ENCODE measurements at regions not wholly inside any gene's neighbourhood (a gene's known extent, or its start where the extent isn't known, plus 50 kb on each side); places are given as distances from the start of the nearest gene placed in this dataset.

- no peaks in the 10 kb centered on the region for H3K4me1 ChIP-seq (ENCODE audit: control insufficient read depth, insufficient read depth, low read length)
- H3K9me3 ChIP-seq (ENCODE audit: control insufficient read depth, insufficient read depth, low read length): no peaks in the 10 kb centered on the region
- DNase-seq (ENCODE audit: low read depth in 4 of 6, low spot score in 6 of 6): no peak
- no peak overlapping the region for H3K27ac ChIP-seq (ENCODE audit: low read depth, low read length)
- H3K4me3 ChIP-seq (ENCODE audit: low read depth, low read length): no peak overlapping the region
- H3K27me3 ChIP-seq (ENCODE audit: control insufficient read depth, insufficient read depth, low read length): no peaks in the 10 kb centered on the region
- no peaks in the 10 kb centered on the region for H3K36me3 ChIP-seq (ENCODE audit: control insufficient read depth, insufficient read depth, low read length)
- 54% methylated on average over 4 of the region's 4 CpGs for WGBS (ENCODE audit: insufficient coverage)
Observed at GRCh38 chr2:145186303-145186702, 666.4 kb upstream of the ZEB2 start.

GRCh38 chr2:145185696-145186095 lies 665.8 kb upstream of the ZEB2 start:
- no peak overlapping the region for H3K27ac ChIP-seq (ENCODE audit: low read depth, low read length)
- no peak for DNase-seq (ENCODE audit: low read depth in 4 of 6, low spot score in 6 of 6)
- H3K4me1 ChIP-seq (ENCODE audit: control insufficient read depth, insufficient read depth, low read length): no peaks in the 10 kb centered on the region
- H3K27me3 ChIP-seq (ENCODE audit: control insufficient read depth, insufficient read depth, low read length): no peaks in the 10 kb centered on the region
- H3K9me3 ChIP-seq (ENCODE audit: control insufficient read depth, insufficient read depth, low read length): no peaks in the 10 kb centered on the region
- no peak overlapping the region for H3K4me3 ChIP-seq (ENCODE audit: low read depth, low read length)
- no CpG with 5 or more reads among the region's 3 CpGs for WGBS (ENCODE audit: insufficient coverage)
- no peaks in the 10 kb centered on the region for H3K36me3 ChIP-seq (ENCODE audit: control insufficient read depth, insufficient read depth, low read length)

GRCh38 chr2:145184741-145185651 lies 665.1 kb upstream of the ZEB2 start:
- H3K27ac ChIP-seq (ENCODE audit: low read depth, low read length): no peak overlapping the region

GRCh38 chr2:145169285-145169684 lies 649.4 kb upstream of the ZEB2 start:
- Histone ChIP-seq H3K36me3 (ENCODE audit: control insufficient read depth, insufficient read depth, low read length) (no peaks in the 10 kb centered on the region), H3K4me3 (ENCODE audit: low read depth, low read length) (no peak overlapping the region), H3K9me3 (ENCODE audit: control insufficient read depth, insufficient read depth, low read length) (no peaks in the 10 kb centered on the region), H3K4me1 (ENCODE audit: control insufficient read depth, insufficient read depth, low read length) (no peaks in the 10 kb centered on the region), H3K27ac (ENCODE audit: low read depth, low read length) (no peak overlapping the region), H3K27me3 (ENCODE audit: control insufficient read depth, insufficient read depth, low read length) (no peaks in the 10 kb centered on the region)
- DNase-seq (ENCODE audit: low read depth in 4 of 6, low spot score in 6 of 6): peak in 1 of 6 donors; percentile 76
- 50% methylated on average over 2 of the region's 2 CpGs for WGBS (ENCODE audit: insufficient coverage)

More at GRCh38 chr2:145184741-145185651, 665.1 kb upstream of the ZEB2 start:
- Histone ChIP-seq H3K4me3 (ENCODE audit: low read depth, low read length) (no peak overlapping the region), H3K27me3 (ENCODE audit: control insufficient read depth, insufficient read depth, low read length) (no peaks in the 10 kb centered on the region), H3K4me1 (ENCODE audit: control insufficient read depth, insufficient read depth, low read length) (no peaks in the 10 kb centered on the region), H3K9me3 (ENCODE audit: control insufficient read depth, insufficient read depth, low read length) (no peaks in the 10 kb centered on the region), H3K36me3 (ENCODE audit: control insufficient read depth, insufficient read depth, low read length) (no peaks in the 10 kb centered on the region)
- no peak for DNase-seq (ENCODE audit: low read depth in 4 of 6, low spot score in 6 of 6)
- WGBS (ENCODE audit: insufficient coverage): 50% methylated on average over 1 of the region's 5 CpGs

- no peak overlapping the region for H3K27ac ChIP-seq (ENCODE audit: low read depth, low read length)
- H3K36me3 ChIP-seq (ENCODE audit: control insufficient read depth, insufficient read depth, low read length): no peaks in the 10 kb centered on the region
- WGBS (ENCODE audit: insufficient coverage): 96% methylated on average over 4 of the region's 5 CpGs
- no peaks in the 10 kb centered on the region for H3K9me3 ChIP-seq (ENCODE audit: control insufficient read depth, insufficient read depth, low read length)
- no peaks in the 10 kb centered on the region for H3K4me1 ChIP-seq (ENCODE audit: control insufficient read depth, insufficient read depth, low read length)
- no peak overlapping the region for H3K4me3 ChIP-seq (ENCODE audit: low read depth, low read length)
- no peak for DNase-seq (ENCODE audit: low read depth in 4 of 6, low spot score in 6 of 6)
- H3K27me3 ChIP-seq (ENCODE audit: control insufficient read depth, insufficient read depth, low read length): no peaks in the 10 kb centered on the region
Observed at GRCh38 chr2:145168091-145168490, 648.2 kb upstream of the ZEB2 start.

GRCh38 chr2:145166731-145167302 lies 646.9 kb upstream of the ZEB2 start:
- H3K9me3 ChIP-seq (ENCODE audit: control insufficient read depth, insufficient read depth, low read length): no peaks in the 10 kb centered on the region
- no peak for DNase-seq (ENCODE audit: low read depth in 4 of 6, low spot score in 6 of 6)
- H3K4me1 ChIP-seq (ENCODE audit: control insufficient read depth, insufficient read depth, low read length): no peaks in the 10 kb centered on the region
- no peak overlapping the region for H3K4me3 ChIP-seq (ENCODE audit: low read depth, low read length)
- H3K27me3 ChIP-seq (ENCODE audit: control insufficient read depth, insufficient read depth, low read length): no peaks in the 10 kb centered on the region
- H3K27ac ChIP-seq (ENCODE audit: low read depth, low read length): no peak overlapping the region
- H3K36me3 ChIP-seq (ENCODE audit: control insufficient read depth, insufficient read depth, low read length): no peaks in the 10 kb centered on the region

GRCh38 chr2:145161656-145162055 lies 641.7 kb upstream of the ZEB2 start:
- Histone ChIP-seq H3K27me3 (ENCODE audit: control insufficient read depth, insufficient read depth, low read length) (no peaks in the 10 kb centered on the region), H3K4me1 (ENCODE audit: control insufficient read depth, insufficient read depth, low read length) (no peaks in the 10 kb centered on the region), H3K4me3 (ENCODE audit: low read depth, low read length) (no peak overlapping the region), H3K9me3 (ENCODE audit: control insufficient read depth, insufficient read depth, low read length) (no peaks in the 10 kb centered on the region), H3K36me3 (ENCODE audit: control insufficient read depth, insufficient read depth, low read length) (no peaks in the 10 kb centered on the region), H3K27ac (ENCODE audit: low read depth, low read length) (no peak overlapping the region)
- 100% methylated on average over 1 of the region's 2 CpGs for whole genome bisulfite sequencing (ENCODE audit: insufficient coverage)
- no peak for DNase-seq (ENCODE audit: low read depth in 4 of 6, low spot score in 6 of 6)

GRCh38 chr2:145160855-145161254 lies 640.9 kb upstream of the ZEB2 start:
- H3K36me3 ChIP-seq (ENCODE audit: control insufficient read depth, insufficient read depth, low read length): no peaks in the 10 kb centered on the region
- no peak for DNase-seq (ENCODE audit: low read depth in 4 of 6, low spot score in 6 of 6)
- no peaks in the 10 kb centered on the region for H3K4me1 ChIP-seq (ENCODE audit: control insufficient read depth, insufficient read depth, low read length)
- no peaks in the 10 kb centered on the region for H3K9me3 ChIP-seq (ENCODE audit: control insufficient read depth, insufficient read depth, low read length)
- WGBS (ENCODE audit: insufficient coverage): 100% methylated on average over 1 of the region's 1 CpG
- H3K27ac ChIP-seq (ENCODE audit: low read depth, low read length): no peak overlapping the region
- H3K27me3 ChIP-seq (ENCODE audit: control insufficient read depth, insufficient read depth, low read length): no peaks in the 10 kb centered on the region
- no peak overlapping the region for H3K4me3 ChIP-seq (ENCODE audit: low read depth, low read length)

GRCh38 chr2:145159676-145160075 lies 639.8 kb upstream of the ZEB2 start:
- WGBS (ENCODE audit: insufficient coverage): 61% methylated on average over 2 of the region's 2 CpGs
- no peak for DNase-seq (ENCODE audit: low read depth in 4 of 6, low spot score in 6 of 6)

More at GRCh38 chr2:145159676-145160075, 639.8 kb upstream of the ZEB2 start:
- Histone ChIP-seq H3K36me3 (ENCODE audit: control insufficient read depth, insufficient read depth, low read length) (no peaks in the 10 kb centered on the region), H3K4me3 (ENCODE audit: low read depth, low read length) (no peak overlapping the region), H3K27me3 (ENCODE audit: control insufficient read depth, insufficient read depth, low read length) (no peaks in the 10 kb centered on the region), H3K27ac (ENCODE audit: low read depth, low read length) (no peak overlapping the region), H3K4me1 (ENCODE audit: control insufficient read depth, insufficient read depth, low read length) (no peaks in the 10 kb centered on the region), H3K9me3 (ENCODE audit: control insufficient read depth, insufficient read depth, low read length) (no peaks in the 10 kb centered on the region)
